H1 (cell line): ENCODE measurements at regions not wholly inside any gene's neighbourhood (a gene's known extent, or its start where the extent isn't known, plus 50 kb on each side); places are given as distances from the start of the nearest gene placed in this dataset.

Source experiments
- CTCF ChIA-PET: fragments of 300-600 bp; sonication (Branson Sonifier 250); formaldehyde crosslinking; loops from one replicate; lab custom pipeline; 2021; ENCODE audit not compliant: partially characterized antibody; lab: Charles Lee
- POLR2A ChIA-PET: fragments of 300-600 bp; sonication (Branson Sonifier 250); formaldehyde crosslinking; loops from one replicate; lab custom pipeline; 2021; ENCODE audit warnings: inconsistent platforms; ENCODE audit not compliant: partially characterized antibody; lab: Charles Lee
- DNase-seq, 2 experiments: peaks; one replicate each; pipeline versions ENCODE4 v3.0.0 to v3.0.0-alpha.2; 2010 to 2022; ENCODE audit warnings: low spot score in 2 of 2, low read depth in 1 of 2, mixed read lengths in 1 of 2
- FAIRE-seq: peaks from 2 replicates; lab custom pipeline; 2011; peaks lifted over from hg19 to GRCh38; lab: Jason Lieb, UNC
- H2AFZ ChIP-seq: 2 replicates; pipeline ENCODE4 v1.8.1; 2012; ENCODE audit warnings: low read length, inconsistent platforms
- H2AK5ac ChIP-seq: 2 replicates; pipeline ENCODE4 v1.6.1; 2013; ENCODE audit warnings: low read depth, low read length
- H2BK120ac ChIP-seq: replicated peaks from 2 replicates; pipeline ENCODE3; 2013; ENCODE audit warnings: low read depth, low read length, inconsistent platforms
- H2BK12ac ChIP-seq: 2 replicates; pipeline ENCODE4 v1.6.1; 2013; ENCODE audit warnings: low read depth, low read length
- H2BK15ac ChIP-seq: 2 replicates; pipeline ENCODE4 v1.6.1; 2013; ENCODE audit warnings: low read length
- H2BK20ac ChIP-seq: 2 replicates; pipeline ENCODE4 v1.6.1; 2013; ENCODE audit warnings: low read length
- H2BK5ac ChIP-seq: 2 replicates; pipeline ENCODE4 v1.6.1; 2013; ENCODE audit warnings: low read depth, low read length
- H3K14ac ChIP-seq: 2 replicates; pipeline ENCODE4 v1.6.1; 2013; ENCODE audit warnings: inconsistent platforms; ENCODE audit not compliant: insufficient read length
- H3K18ac ChIP-seq: 2 replicates; pipeline ENCODE4 v1.6.1; 2013; ENCODE audit warnings: low read length; ENCODE audit errors: extremely low read depth
- H3K23ac ChIP-seq: 2 replicates; pipeline ENCODE4 v1.6.1; 2013; ENCODE audit warnings: inconsistent platforms; ENCODE audit not compliant: insufficient read length
- H3K23me2 ChIP-seq: 2 replicates; pipeline ENCODE4 v1.6.1; 2013; ENCODE audit warnings: low read depth, low read length
- H3K27ac ChIP-seq: 2 replicates; pipeline ENCODE4 v1.6.1; 2011; ENCODE audit warnings: low read depth, low read length, inconsistent platforms
- H3K27me3 ChIP-seq, 4 experiments: replicated peaks in 1 of 4; 1 replicate in 1 of 4; 2 replicates in 3 of 4; pipeline versions ENCODE4 v1.6.1 to v1.8.1; 2011 to 2013; ENCODE audit warnings: low read length in 3 of 4, mild to moderate bottlenecking in 3 of 4, inconsistent platforms in 2 of 4, mixed read lengths in 2 of 4, moderate library complexity in 1 of 4; ENCODE audit not compliant: control insufficient read depth in 3 of 4, insufficient read depth in 3 of 4; ENCODE audit errors: extremely low read depth in 1 of 4
- H3K36me3 ChIP-seq, 4 experiments: 2 replicates each; pipeline versions ENCODE4 v1.6.1 to v1.8.1; 2011 to 2013; ENCODE audit warnings: mild to moderate bottlenecking in 4 of 4, low read length in 3 of 4, moderate library complexity in 2 of 4, control low read depth in 1 of 4, inconsistent platforms in 1 of 4; ENCODE audit not compliant: insufficient read depth in 4 of 4, control insufficient read depth in 2 of 4
- H3K4ac ChIP-seq: replicated peaks from 2 replicates; pipeline ENCODE3; 2013; ENCODE audit warnings: low read length, low read depth, mixed read lengths, inconsistent platforms; ENCODE audit not compliant: insufficient read length
- H3K4me1 ChIP-seq, 4 experiments: replicated peaks in 1 of 4; 1 replicate in 1 of 4; 2 replicates in 3 of 4; pipeline versions ENCODE4 v1.6.1 to v1.8.1; 2011 to 2013; ENCODE audit warnings: low read length in 3 of 4, inconsistent platforms in 2 of 4, mixed read lengths in 1 of 4; ENCODE audit not compliant: insufficient read depth in 4 of 4, control insufficient read depth in 3 of 4
- H3K4me2 ChIP-seq, 2 experiments: 2 replicates each; pipeline versions ENCODE4 v1.6.1 to v1.8.1; 2011 to 2013; ENCODE audit warnings: low read depth in 2 of 2, low read length in 2 of 2, control low read depth in 1 of 2, inconsistent platforms in 1 of 2, mild to moderate bottlenecking in 1 of 2; ENCODE audit not compliant: insufficient read depth in 1 of 2
- H3K4me3 ChIP-seq, 4 experiments: fragments of 200-600, 300-600 bp in 1 of 4; sonication (generic), shearing (Covaris generic), sonication (Bioruptor Twin) in 1 of 4; 2 replicates each; pipeline versions ENCODE4 v1.5.1 to v1.8.1; 2011 to 2016; ENCODE audit warnings: low read length in 4 of 4, low read depth in 3 of 4, control low read depth in 2 of 4, inconsistent platforms in 2 of 4, mild to moderate bottlenecking in 2 of 4, mixed read lengths in 1 of 4, moderate library complexity in 1 of 4; ENCODE audit not compliant: insufficient read depth in 2 of 4; ENCODE audit errors: extremely low read depth in 1 of 4
- H3K56ac ChIP-seq: replicated peaks from 2 replicates; pipeline ENCODE3; 2013; ENCODE audit warnings: low read depth, mild to moderate bottlenecking, mixed read lengths, low read length, inconsistent platforms; ENCODE audit not compliant: insufficient read length
- H3K79me1 ChIP-seq: 2 replicates; pipeline ENCODE4 v1.6.1; 2013; ENCODE audit warnings: low read depth, low read length, control low read depth
- H3K79me2 ChIP-seq, 2 experiments: 2 replicates each; pipeline versions ENCODE4 v1.6.1 to v1.8.1; 2012 to 2013; ENCODE audit warnings: low read length in 2 of 2, mild to moderate bottlenecking in 2 of 2, inconsistent platforms in 1 of 2; ENCODE audit not compliant: insufficient read depth in 2 of 2, control insufficient read depth in 1 of 2
- H3K9ac ChIP-seq, 4 experiments: replicated peaks in 1 of 4; 1 replicate in 1 of 4; 2 replicates in 3 of 4; pipeline versions ENCODE4 v1.6.1 to v1.8.1; 2011 to 2013; ENCODE audit warnings: low read depth in 3 of 4, low read length in 3 of 4, control low read depth in 2 of 4, mild to moderate bottlenecking in 2 of 4, moderate library complexity in 2 of 4, inconsistent platforms in 1 of 4; ENCODE audit errors: extremely low read depth in 1 of 4
- H3K9me3 ChIP-seq, 2 experiments: 2 replicates each; pipeline versions ENCODE4 v1.6.1 to v1.8.1; 2012 to 2013; ENCODE audit warnings: mild to moderate bottlenecking in 2 of 2, moderate library complexity in 2 of 2, control low read depth in 1 of 2, inconsistent platforms in 1 of 2, low read depth in 1 of 2, low read length in 1 of 2, mixed read lengths in 1 of 2; ENCODE audit not compliant: insufficient read depth in 2 of 2
- H4K20me1 ChIP-seq, 2 experiments: replicated peaks in 1 of 2; 2 replicates each; pipeline versions ENCODE3 to v1.8.1; 2011 to 2013; ENCODE audit warnings: inconsistent platforms in 2 of 2, low read length in 2 of 2, mild to moderate bottlenecking in 1 of 2; ENCODE audit not compliant: insufficient read depth in 2 of 2, control insufficient read depth in 1 of 2
- H4K5ac ChIP-seq: 2 replicates; pipeline ENCODE4 v1.6.1; 2013; ENCODE audit warnings: low read length, low read depth, mixed read lengths, inconsistent platforms; ENCODE audit not compliant: insufficient read length
- H4K8ac ChIP-seq: 2 replicates; pipeline ENCODE4 v1.8.0; 2013; ENCODE audit warnings: mild to moderate bottlenecking, moderate library complexity, low read length, inconsistent platforms; ENCODE audit not compliant: insufficient read depth; ENCODE audit errors: extremely low read depth
- H4K91ac ChIP-seq: replicated peaks from 2 replicates; pipeline ENCODE3; 2013; ENCODE audit warnings: low read length, mixed read lengths, inconsistent platforms; ENCODE audit not compliant: insufficient read length
- BCL11A ChIP-seq, 2 experiments: IDR thresholded peaks; one replicate each; pipeline ENCODE4 v1.6.1; 2011; ENCODE audit warnings: low read depth in 2 of 2, low read length in 2 of 2, mild to moderate bottlenecking in 2 of 2
- EGR1 ChIP-seq: IDR thresholded peaks from 2 replicates; pipeline ENCODE4 v1.6.1; 2011; ENCODE audit warnings: low read depth, low read length, borderline replicate concordance
- GABPA ChIP-seq: IDR thresholded peaks from 2 replicates; pipeline ENCODE4 v1.6.1; 2011; ENCODE audit warnings: mild to moderate bottlenecking, low read length, moderate library complexity, borderline replicate concordance; ENCODE audit not compliant: insufficient read depth
- JUND ChIP-seq: IDR thresholded peaks from 2 replicates; pipeline ENCODE4 v1.6.1; 2011; ENCODE audit warnings: mild to moderate bottlenecking, improper control_type of control experiment, low read length
- RBBP5 ChIP-seq: IDR thresholded peaks from 2 replicates; pipeline ENCODE4 v1.7.1; 2012; ENCODE audit warnings: low read depth, mild to moderate bottlenecking, inconsistent platforms, low read length, moderate library complexity, borderline replicate concordance
- WGBS, 2 experiments: shearing (Covaris generic) in 1 of 2; methylation state at CpG; one replicate each; pipeline versions ENCODE4 v1.1.6 to v1.1.7; 2013 to 2015; ENCODE audit warnings: low lambda C conversion rate in 2 of 2, mixed read lengths in 2 of 2, inconsistent platforms in 1 of 2, low coverage in 1 of 2, missing lambda C conversion rate in 1 of 2; ENCODE audit not compliant: insufficient replicate concordance in 2 of 2, insufficient coverage in 1 of 2, insufficient read length in 1 of 2; ENCODE audit errors: extremely low coverage in 1 of 2, missing lambda C conversion rate in 1 of 2; 5-methylcytosine and 5-hydroxymethylcytosine counted together
- TF ChIP-seq, protein P1 (sequence below): IDR thresholded peaks from 2 replicates; pipeline ENCODE4 v1.6.1; 2012; ENCODE audit warnings: inconsistent platforms

DNA sequence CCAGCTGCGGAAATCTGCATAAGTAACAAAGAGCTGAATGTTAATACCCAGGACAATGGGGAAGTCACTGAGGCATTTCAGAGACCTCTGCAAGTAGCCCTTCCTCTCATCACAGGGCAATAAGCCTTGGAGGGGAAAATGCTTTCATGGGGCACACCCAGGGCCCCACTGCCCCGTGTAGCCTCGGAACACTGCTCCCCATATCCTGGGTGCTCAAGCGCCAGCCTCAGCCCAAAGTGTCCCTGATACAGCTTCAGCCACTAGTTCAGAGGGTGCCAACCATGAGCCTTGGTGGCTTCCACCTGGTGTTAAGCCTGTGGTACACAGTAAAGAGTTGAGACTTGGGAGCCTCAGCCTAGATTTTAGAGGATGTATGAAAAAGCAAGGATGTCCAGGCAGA is 402.8 kb upstream of the CXorf51A start:
- DNase-seq (no peak), FAIRE-seq (no peak)
- no peaks in the 10 kb centered on the region for H3K27me3 ChIP-seq
- no peak overlapping the region for H3K23ac ChIP-seq
- H4K91ac ChIP-seq, result no peak overlapping the region
- no peak overlapping the region for H4K8ac ChIP-seq
- no peak overlapping the region for H2BK15ac ChIP-seq
- H3K4me1 ChIP-seq, result no peaks in the 10 kb centered on the region
- TF ChIP-seq RBBP5 (no peak), EGR1 (no peak), JUND (no peak), GABPA (no peak), BCL11A (IDR thresholded peaks at IDR 0.05; ENCODE audit: low read depth in 2 of 2, low read length in 2 of 2) (no peak)
- TF ChIP-seq, protein P1, sequence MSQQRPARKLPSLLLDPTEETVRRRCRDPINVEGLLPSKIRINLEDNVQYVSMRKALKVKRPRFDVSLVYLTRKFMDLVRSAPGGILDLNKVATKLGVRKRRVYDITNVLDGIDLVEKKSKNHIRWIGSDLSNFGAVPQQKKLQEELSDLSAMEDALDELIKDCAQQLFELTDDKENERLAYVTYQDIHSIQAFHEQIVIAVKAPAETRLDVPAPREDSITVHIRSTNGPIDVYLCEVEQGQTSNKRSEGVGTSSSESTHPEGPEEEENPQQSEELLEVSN, result no peak
- H3K79me2 ChIP-seq, result no peaks in the 10 kb centered on the region
- H3K4ac ChIP-seq, result no peak overlapping the region
- no peak overlapping the region for H3K4me2 ChIP-seq
- no peaks in the 10 kb centered on the region for H4K20me1 ChIP-seq
- no peak overlapping the region for H2BK120ac ChIP-seq
- H2BK20ac ChIP-seq, result no peak overlapping the region
- no peak overlapping the region for H3K27ac ChIP-seq
- no peak overlapping the region for H2AK5ac ChIP-seq
- no peaks in the 10 kb centered on the region for H3K36me3 ChIP-seq
- H3K79me1 ChIP-seq, result no peaks in the 10 kb centered on the region
- H3K9ac ChIP-seq, result no peak overlapping the region
- WGBS, 2 experiments, result 100% methylated on average over 1 of the region's 4 CpGs; no CpG with 5 or more reads in 1 of the 2 experiments
- no peaks in the 10 kb centered on the region for H3K9me3 ChIP-seq
- POLR2A ChIA-PET, result no interaction called here
- H3K18ac ChIP-seq, result no peak overlapping the region
- no peak overlapping the region for H2BK5ac ChIP-seq
- H2AFZ ChIP-seq, result no peak overlapping the region
- H2BK12ac ChIP-seq, result no peak overlapping the region
- no peak overlapping the region for H3K14ac ChIP-seq
- H3K23me2 ChIP-seq, result no peaks in the 10 kb centered on the region
- H3K56ac ChIP-seq, result no peak overlapping the region
- H4K5ac ChIP-seq, result no peak overlapping the region
- CTCF ChIA-PET, result no interaction called here
- no peak overlapping the region for H3K4me3 ChIP-seq
